ENCODE measurements at regions not wholly inside any gene's neighbourhood (a gene's known extent, or its start where the extent isn't known, plus 50 kb on each side); places are given as distances from the start of the nearest gene placed in this dataset.

- no peak for TF ChIP-seq CTCF (IDR thresholded peaks at IDR 0.05)
- TF ChIP-seq POLR2A (IDR thresholded peaks at IDR 0.05; ENCODE audit: low read depth) = no peak
Measured at GRCh38 chr5:6058055-6058715, 320.2 kb downstream of the MED10 start.
